ENCODE measurements at regions not wholly inside any gene's neighbourhood (a gene's known extent, or its start where the extent isn't known, plus 50 kb on each side); places are given as distances from the start of the nearest gene placed in this dataset.
A peak's percentile ranks its signal among the peaks of the same experiment; 100 is the strongest.

GRCh38 chr15:70320077-70320476 is 222.4 kb upstream of the TLE3 start:
- H3K4me3 ChIP-seq (ENCODE audit: low read length): no peak overlapping the region
- 78% methylated on average over 3 of the region's 3 CpGs for WGBS (ENCODE audit: insufficient coverage)
- Mint-ChIP-seq H3K4me1 (no peaks in the 10 kb centered on the region), H3K36me3 (no peaks in the 10 kb centered on the region), H3K27me3 (ENCODE audit: low read depth in 2 of 2) (peaks cover 46 to 85% of the 10 kb centered on the region in 2 donors), H3K9me3 (no peaks in the 10 kb centered on the region), H3K4me3 (no peak overlapping the region), H3K27ac (no peak overlapping the region)
- H3K36me3 ChIP-seq (ENCODE audit: control insufficient read depth, insufficient read depth, low read length): no peaks in the 10 kb centered on the region
- intact Hi-C loops (cut with micrococcal nuclease): no loop called here
- no peak for ATAC-seq
- peak overlapping the region; percentile 15 for H3K27ac ChIP-seq (ENCODE audit: low read length)
- peaks cover 16% of the 10 kb centered on the region for H3K4me1 ChIP-seq (ENCODE audit: control insufficient read depth, insufficient read depth, low read length)
- no peak for TF ChIP-seq CTCF (IDR thresholded peaks at IDR 0.05)
- no peak for DNase-seq
- no peaks in the 10 kb centered on the region for H3K27me3 ChIP-seq (ENCODE audit: control insufficient read depth, insufficient read depth, low read length)
- H3K9me3 ChIP-seq (ENCODE audit: control insufficient read depth, insufficient read depth, low read length): no peaks in the 10 kb centered on the region

GRCh38 chr15:70319466-70319865 is 221.7 kb upstream of the TLE3 start:
- Mint-ChIP-seq H3K27ac (no peak overlapping the region), H3K27me3 (ENCODE audit: low read depth in 2 of 2) (peaks cover 45 to 79% of the 10 kb centered on the region in 2 donors)
- peak overlapping the region; percentile 17 for H3K27ac ChIP-seq (ENCODE audit: low read length)

DNA sequence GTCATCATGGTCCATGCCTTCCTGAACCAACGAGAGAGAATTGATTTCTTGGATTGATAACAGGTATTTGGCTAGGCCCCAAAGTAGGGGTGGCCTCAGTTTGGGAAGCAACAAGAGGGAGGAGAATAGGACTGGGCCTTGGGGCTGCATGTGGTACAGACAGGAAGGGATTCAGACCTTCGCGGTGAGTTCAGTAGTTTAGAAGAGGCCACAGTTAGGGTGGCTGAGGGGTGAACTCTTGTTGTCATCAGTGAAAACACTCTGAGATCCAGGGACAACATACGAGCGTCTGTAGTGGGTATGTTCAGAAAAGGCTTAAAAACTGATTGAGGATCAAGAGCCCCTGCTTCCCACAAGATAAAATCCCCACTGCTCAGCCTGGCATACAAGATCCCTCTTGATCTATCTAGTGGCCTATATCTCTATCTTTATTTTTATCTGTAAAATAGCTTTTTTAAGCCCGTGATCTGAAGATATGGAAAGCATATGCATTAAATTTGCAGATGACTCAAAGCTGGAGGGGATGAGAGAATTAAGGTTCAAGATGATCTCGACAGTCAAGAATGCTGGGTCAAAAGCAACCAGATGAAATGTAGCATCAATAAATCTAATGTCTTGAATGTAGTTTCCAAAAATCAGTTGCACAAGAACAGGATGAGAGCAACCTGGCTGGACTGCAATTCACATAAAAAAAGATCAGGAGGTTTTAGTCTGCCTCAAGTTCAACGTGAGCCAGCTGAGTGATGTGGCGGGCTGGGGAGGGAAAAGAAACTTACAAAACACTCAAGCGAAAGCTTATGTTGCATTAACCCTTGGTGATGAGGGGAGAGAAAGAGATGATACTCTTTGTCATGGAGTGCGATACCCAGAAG is 221.1 kb upstream of the TLE3 start:
- no peaks in the 10 kb centered on the region for H3K4me1 Mint-ChIP-seq
- peak overlapping the region; percentile 17 for H3K27ac ChIP-seq (ENCODE audit: low read length)
- WGBS (ENCODE audit: insufficient coverage): 50% methylated on average over 10 of the region's 11 CpGs
- no peaks in the 10 kb centered on the region for H3K36me3 Mint-ChIP-seq
- H3K36me3 ChIP-seq (ENCODE audit: control insufficient read depth, insufficient read depth, low read length): no peaks in the 10 kb centered on the region
- H3K4me3 Mint-ChIP-seq: no peak overlapping the region
- no peak for ATAC-seq
- no peak for TF ChIP-seq CTCF (IDR thresholded peaks at IDR 0.05)
- H3K27me3 Mint-ChIP-seq (ENCODE audit: low read depth in 2 of 2): peaks cover 45 to 73% of the 10 kb centered on the region in 2 donors
- H3K27ac Mint-ChIP-seq: no peak overlapping the region
- peaks cover 16% of the 10 kb centered on the region for H3K4me1 ChIP-seq (ENCODE audit: control insufficient read depth, insufficient read depth, low read length)
- no peaks in the 10 kb centered on the region for H3K9me3 ChIP-seq (ENCODE audit: control insufficient read depth, insufficient read depth, low read length)
- no peak for DNase-seq
- H3K9me3 Mint-ChIP-seq: no peaks in the 10 kb centered on the region
- H3K4me3 ChIP-seq (ENCODE audit: low read length): no peak overlapping the region
- no peaks in the 10 kb centered on the region for H3K27me3 ChIP-seq (ENCODE audit: control insufficient read depth, insufficient read depth, low read length)
- intact Hi-C loops (cut with micrococcal nuclease): no loop called here

More at GRCh38 chr15:70319466-70319865, 221.7 kb upstream of the TLE3 start:
- no peak overlapping the region for H3K4me3 ChIP-seq (ENCODE audit: low read length)
- Mint-ChIP-seq H3K36me3 (no peaks in the 10 kb centered on the region), H3K4me1 (no peaks in the 10 kb centered on the region), H3K4me3 (no peak overlapping the region), H3K9me3 (no peaks in the 10 kb centered on the region)
- H3K36me3 ChIP-seq (ENCODE audit: control insufficient read depth, insufficient read depth, low read length): no peaks in the 10 kb centered on the region
- TF ChIP-seq CTCF (IDR thresholded peaks at IDR 0.05): no peak
- H3K27me3 ChIP-seq (ENCODE audit: control insufficient read depth, insufficient read depth, low read length): no peaks in the 10 kb centered on the region
- H3K9me3 ChIP-seq (ENCODE audit: control insufficient read depth, insufficient read depth, low read length): no peaks in the 10 kb centered on the region
- H3K4me1 ChIP-seq (ENCODE audit: control insufficient read depth, insufficient read depth, low read length): peaks cover 16% of the 10 kb centered on the region
- ATAC-seq: no peak
- 55% methylated on average over 3 of the region's 4 CpGs for WGBS (ENCODE audit: insufficient coverage)
- no peak for DNase-seq
- intact Hi-C loops (cut with micrococcal nuclease): no loop called here
